Bronchial epithelial cell (primary cell): ENCODE measurements at regions not wholly inside any gene's neighbourhood (a gene's known extent, or its start where the extent isn't known, plus 50 kb on each side); places are given as distances from the start of the nearest gene placed in this dataset.

Experiments
- DNase-seq: peaks from one replicate; pipeline ENCODE4 v3.0.0-alpha.2; 2010; ENCODE audit warnings: low read depth
- FAIRE-seq: peaks from 2 replicates; lab custom pipeline; 2011; peaks lifted over from hg19 to GRCh38; lab: Jason Lieb, UNC
- H3K27me3 ChIP-seq: 2 replicates; pipeline ENCODE4 v1.5.1; 2011; ENCODE audit warnings: low read length; ENCODE audit not compliant: control insufficient read depth, insufficient read depth
- H3K36me3 ChIP-seq: 2 replicates; pipeline ENCODE4 v1.5.1; 2011; ENCODE audit warnings: low read length; ENCODE audit not compliant: control insufficient read depth, insufficient read depth
- H3K4me3 ChIP-seq: 2 replicates; pipeline ENCODE4 v1.5.1; 2011; ENCODE audit warnings: mild to moderate bottlenecking, low read depth, low read length, control low read depth
- TF ChIP-seq, protein P1 (sequence below): IDR thresholded peaks from 2 replicates; pipeline ENCODE4 v1.5.1; 2011; ENCODE audit warnings: mild to moderate bottlenecking, moderate library complexity, low read length, control low read depth, inconsistent platforms; ENCODE audit not compliant: insufficient read depth, severe bottlenecking

DNA sequence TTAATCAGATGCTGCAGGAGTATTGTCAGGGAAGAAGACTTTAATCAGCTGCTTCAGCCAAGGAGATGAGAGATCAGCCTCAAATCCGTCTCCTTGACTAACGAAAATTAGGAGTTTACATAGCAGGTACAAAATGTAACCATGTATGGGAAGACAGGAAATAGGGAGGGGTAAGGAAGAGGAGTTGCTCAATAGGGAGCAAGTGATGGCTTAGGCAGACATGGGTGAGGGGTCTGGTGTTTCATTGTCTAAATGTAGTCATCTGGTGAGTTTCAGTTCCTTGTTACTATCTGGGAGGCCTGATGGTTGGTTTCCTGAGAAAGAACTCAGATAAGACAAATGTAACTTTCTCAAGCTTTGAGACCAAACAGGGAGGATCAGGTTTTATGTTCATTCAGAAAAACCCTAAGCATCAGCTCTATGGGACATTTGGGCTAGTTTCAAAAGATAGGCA lies 217.3 kb upstream of the SULF2 start:
- FAIRE-seq: no peak
- H3K36me3 ChIP-seq: no peaks in the 10 kb centered on the region
- TF ChIP-seq, protein P1, sequence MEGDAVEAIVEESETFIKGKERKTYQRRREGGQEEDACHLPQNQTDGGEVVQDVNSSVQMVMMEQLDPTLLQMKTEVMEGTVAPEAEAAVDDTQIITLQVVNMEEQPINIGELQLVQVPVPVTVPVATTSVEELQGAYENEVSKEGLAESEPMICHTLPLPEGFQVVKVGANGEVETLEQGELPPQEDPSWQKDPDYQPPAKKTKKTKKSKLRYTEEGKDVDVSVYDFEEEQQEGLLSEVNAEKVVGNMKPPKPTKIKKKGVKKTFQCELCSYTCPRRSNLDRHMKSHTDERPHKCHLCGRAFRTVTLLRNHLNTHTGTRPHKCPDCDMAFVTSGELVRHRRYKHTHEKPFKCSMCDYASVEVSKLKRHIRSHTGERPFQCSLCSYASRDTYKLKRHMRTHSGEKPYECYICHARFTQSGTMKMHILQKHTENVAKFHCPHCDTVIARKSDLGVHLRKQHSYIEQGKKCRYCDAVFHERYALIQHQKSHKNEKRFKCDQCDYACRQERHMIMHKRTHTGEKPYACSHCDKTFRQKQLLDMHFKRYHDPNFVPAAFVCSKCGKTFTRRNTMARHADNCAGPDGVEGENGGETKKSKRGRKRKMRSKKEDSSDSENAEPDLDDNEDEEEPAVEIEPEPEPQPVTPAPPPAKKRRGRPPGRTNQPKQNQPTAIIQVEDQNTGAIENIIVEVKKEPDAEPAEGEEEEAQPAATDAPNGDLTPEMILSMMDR: no peak
- no peak overlapping the region for H3K4me3 ChIP-seq
- H3K27me3 ChIP-seq: no peaks in the 10 kb centered on the region
- DNase-seq: no peak

DNA sequence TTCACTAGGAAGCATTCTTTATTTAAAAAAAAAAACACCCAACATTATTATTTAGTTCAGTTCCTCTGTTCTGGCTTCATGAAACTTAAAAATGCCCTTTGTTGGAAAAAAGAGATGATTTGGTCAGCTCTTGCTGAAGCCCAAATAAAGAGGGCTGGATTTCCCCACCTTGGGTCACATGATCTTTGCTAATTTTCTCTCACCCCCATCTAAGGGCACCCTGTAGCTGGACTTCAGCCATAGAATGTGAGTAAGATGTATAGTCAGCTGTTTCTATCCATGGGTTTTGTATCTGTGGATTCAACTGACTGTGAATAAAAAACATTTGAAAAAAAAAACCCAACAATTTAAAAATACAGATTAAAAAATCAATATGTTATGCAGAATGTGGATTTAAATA lies 213.9 kb upstream of the SULF2 start:
- no peak overlapping the region for H3K4me3 ChIP-seq
- no peak for DNase-seq
- FAIRE-seq: no peak
- TF ChIP-seq, protein P1: no peak
- no peaks in the 10 kb centered on the region for H3K27me3 ChIP-seq
- no peaks in the 10 kb centered on the region for H3K36me3 ChIP-seq

DNA sequence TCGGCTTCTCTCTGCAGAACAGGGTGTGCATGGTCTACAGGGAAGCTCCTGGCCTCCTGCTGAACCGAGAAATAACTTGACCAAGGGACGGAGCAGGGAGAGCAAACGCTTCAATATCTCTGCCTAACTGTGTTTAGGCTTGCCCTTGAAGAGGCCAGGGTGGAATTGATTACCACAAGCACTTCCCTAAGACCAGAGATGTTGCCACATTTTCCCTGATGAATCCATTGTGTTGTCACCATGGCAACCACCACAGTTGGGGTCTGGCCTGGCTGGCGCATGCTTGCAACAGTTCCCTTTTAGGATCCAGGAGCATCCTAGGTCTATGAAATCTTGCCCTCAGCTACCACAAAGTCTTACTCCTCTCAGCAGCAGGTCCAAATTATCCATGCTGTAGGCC lies 213.5 kb upstream of the SULF2 start:
- Histone ChIP-seq H3K27me3 (no peaks in the 10 kb centered on the region), H3K36me3 (no peaks in the 10 kb centered on the region), H3K4me3 (no peak overlapping the region)
- TF ChIP-seq, protein P1: no peak
- FAIRE-seq: no peak
- no peak for DNase-seq

DNA sequence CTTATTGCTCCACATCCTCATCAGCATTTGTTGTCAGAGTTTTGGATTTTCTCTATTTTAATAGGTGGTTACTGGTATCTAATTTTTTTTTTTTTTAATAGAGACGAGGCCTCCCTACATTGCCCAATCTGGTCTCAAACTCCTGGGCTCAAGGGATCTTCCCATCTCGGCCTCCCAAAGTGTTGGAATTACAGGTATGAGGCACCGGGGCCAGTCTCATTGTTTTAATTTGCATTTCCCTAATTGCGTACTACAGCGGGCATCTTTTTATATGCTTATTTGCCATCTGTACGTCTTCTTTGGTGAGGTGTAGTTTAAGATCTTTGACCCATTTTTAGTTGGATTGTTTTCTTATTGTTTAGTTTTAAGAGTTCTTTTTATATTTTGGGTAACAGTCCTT lies 210.4 kb upstream of the SULF2 start:
- H3K27me3 ChIP-seq: no peaks in the 10 kb centered on the region
- H3K36me3 ChIP-seq: no peaks in the 10 kb centered on the region
- FAIRE-seq (no peak), DNase-seq (no peak)
- no peak overlapping the region for H3K4me3 ChIP-seq
- TF ChIP-seq, protein P1: no peak

DNA sequence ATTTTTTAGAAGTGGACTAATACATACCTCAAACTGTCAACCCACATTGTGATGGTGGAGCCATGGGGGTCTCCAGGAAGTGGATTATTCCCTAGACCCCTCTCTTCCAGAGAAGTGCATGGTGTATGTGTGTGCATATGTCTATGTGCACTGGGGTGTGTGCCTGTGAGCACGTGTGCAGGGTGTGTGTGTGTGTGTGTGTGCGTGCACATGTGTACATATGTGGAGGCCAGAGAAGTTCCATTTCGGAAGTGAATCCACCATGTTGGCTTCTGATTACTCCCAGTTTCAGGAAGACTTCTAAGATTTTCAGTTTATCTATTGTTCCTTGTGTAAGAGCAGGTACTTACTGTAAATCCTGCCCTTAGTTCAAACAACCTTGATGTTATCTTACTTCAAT lies 208.5 kb upstream of the SULF2 start:
- FAIRE-seq: no peak
- H3K36me3 ChIP-seq: no peaks in the 10 kb centered on the region
- no peak overlapping the region for H3K4me3 ChIP-seq
- DNase-seq: no peak
- H3K27me3 ChIP-seq: no peaks in the 10 kb centered on the region
- TF ChIP-seq, protein P1: no peak

DNA sequence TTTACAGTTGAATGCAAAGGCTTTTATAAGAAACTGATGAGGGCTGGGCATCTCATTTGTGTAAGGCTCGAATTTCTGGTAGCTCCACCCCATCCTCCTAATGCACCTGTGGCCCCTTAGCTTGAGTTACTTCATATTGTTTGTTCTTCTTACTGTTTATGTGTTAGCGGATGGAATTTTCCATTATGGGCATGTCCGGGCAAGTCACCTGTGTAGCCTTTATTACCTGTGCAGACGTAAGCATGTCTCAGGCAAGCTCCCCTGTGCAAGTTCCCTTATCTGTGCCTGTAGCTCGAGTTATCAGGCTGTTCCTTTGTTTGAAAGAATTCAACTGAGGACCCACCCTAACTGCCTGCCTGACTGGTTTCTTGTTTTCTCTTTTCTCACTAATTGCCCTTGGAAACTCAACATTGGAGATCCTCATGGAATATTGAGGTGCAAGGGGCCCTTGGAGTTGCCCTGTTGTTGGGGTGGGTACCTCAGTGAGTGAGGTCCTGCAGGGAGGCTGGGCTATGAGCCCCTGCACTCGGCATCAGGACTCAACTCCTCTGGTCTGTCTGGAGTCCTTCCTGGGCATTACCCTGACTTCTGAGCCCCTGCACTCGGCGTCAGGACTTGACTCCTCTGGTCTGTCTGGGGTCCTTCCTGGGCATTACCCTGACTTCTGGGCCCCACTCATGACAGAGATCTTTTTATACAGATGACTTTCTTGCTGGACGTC lies 207.9 kb upstream of the SULF2 start:
- H3K36me3 ChIP-seq: no peaks in the 10 kb centered on the region
- TF ChIP-seq, protein P1: no peak
- no peak overlapping the region for H3K4me3 ChIP-seq
- DNase-seq (peak; percentile 65), FAIRE-seq (no peak)
- H3K27me3 ChIP-seq: peaks cover 2% of the 10 kb centered on the region
